ENCODE measurements at regions not wholly inside any gene's neighbourhood (a gene's known extent, or its start where the extent isn't known, plus 50 kb on each side); places are given as distances from the start of the nearest gene placed in this dataset.

DNA sequence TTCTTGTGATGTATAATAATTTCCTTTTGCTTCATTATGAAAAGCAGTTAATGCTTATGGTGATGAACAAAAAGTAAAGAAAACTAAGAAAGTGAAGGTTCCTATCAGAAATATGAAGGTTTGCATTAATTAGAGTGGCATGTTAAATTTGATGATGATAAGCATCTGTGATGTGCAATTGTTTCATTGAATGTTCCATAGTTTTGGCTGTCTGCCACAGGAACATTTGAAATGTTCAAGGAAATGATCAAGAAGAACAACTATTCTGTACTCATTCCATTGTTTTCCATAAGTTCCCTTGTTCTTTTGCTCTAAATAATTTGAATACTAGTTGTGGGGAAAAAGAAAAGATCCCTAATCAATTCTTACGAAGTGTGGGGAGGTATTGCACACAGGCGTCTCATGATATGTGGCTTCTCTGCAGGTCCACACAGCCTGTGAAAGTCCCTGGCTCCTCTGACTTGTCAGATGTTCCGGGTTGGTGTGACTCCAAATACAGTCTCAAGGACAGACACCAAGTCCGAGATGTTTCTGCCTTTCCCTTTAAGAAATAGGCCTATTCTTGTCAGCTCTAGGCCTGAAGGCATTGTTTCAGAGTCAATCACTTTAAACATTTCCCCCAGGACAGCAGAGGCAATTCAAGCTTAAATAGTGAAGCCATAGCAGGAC is 152.6 kb upstream of the MAST4 start:
- TF ChIP-seq ZNF266 (tag by site-specific recombination; IDR thresholded peaks at IDR 0.05; ENCODE audit: low read depth), result no peak
- no peak for TF ChIP-seq ZNF560 (tag by site-specific recombination; IDR thresholded peaks at IDR 0.05; ENCODE audit: borderline replicate concordance)
- TF ChIP-seq ZNF707 (tag by site-specific recombination; IDR thresholded peaks at IDR 0.05), result no peak
- TF ChIP-seq, protein P1, sequence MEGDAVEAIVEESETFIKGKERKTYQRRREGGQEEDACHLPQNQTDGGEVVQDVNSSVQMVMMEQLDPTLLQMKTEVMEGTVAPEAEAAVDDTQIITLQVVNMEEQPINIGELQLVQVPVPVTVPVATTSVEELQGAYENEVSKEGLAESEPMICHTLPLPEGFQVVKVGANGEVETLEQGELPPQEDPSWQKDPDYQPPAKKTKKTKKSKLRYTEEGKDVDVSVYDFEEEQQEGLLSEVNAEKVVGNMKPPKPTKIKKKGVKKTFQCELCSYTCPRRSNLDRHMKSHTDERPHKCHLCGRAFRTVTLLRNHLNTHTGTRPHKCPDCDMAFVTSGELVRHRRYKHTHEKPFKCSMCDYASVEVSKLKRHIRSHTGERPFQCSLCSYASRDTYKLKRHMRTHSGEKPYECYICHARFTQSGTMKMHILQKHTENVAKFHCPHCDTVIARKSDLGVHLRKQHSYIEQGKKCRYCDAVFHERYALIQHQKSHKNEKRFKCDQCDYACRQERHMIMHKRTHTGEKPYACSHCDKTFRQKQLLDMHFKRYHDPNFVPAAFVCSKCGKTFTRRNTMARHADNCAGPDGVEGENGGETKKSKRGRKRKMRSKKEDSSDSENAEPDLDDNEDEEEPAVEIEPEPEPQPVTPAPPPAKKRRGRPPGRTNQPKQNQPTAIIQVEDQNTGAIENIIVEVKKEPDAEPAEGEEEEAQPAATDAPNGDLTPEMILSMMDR (tag by site-specific recombination; IDR thresholded peaks at IDR 0.05), result no peak
